HCT116 (cell line): ENCODE measurements at regions not wholly inside any gene's neighbourhood (a gene's known extent, or its start where the extent isn't known, plus 50 kb on each side); places are given as distances from the start of the nearest gene placed in this dataset.

Source experiments
- ATAC-seq: fragments of 200-7000 bp; cut with Tn5 transposase; 2 replicates; pipeline ENCODE4 v1.9.1; 2020; ENCODE audit warnings: mild to moderate bottlenecking, moderate library complexity
- BruUV-seq: library from RNA; stranded (reverse); fragments of 400-500 nt; replicated peaks from 2 replicates; lab custom pipeline; 2021; lab: Mats Ljungman, UMichigan
- CTCF ChIA-PET: fragments of 300-600 bp; sonication (Branson Sonifier 250); formaldehyde crosslinking; loops from one replicate; lab custom pipeline; 2021; ENCODE audit warnings: antibody characterized with exemption; lab: Charles Lee
- POLR2A ChIA-PET: fragments of 300-600, 350-600 bp; sonication (Branson Sonifier 250); formaldehyde crosslinking; loops from one replicate; lab custom pipeline; 2021; ENCODE audit warnings: antibody characterized with exemption; lab: Charles Lee
- RAD21 ChIA-PET, 2 experiments: fragments of 300-600 bp; sonication (Branson Sonifier 250); formaldehyde crosslinking; loops; one replicate each; lab custom pipeline; 2023; ENCODE audit warnings: low total read pairs in 2 of 2; ENCODE audit not compliant: uncharacterized antibody in 2 of 2, unreplicated experiment in 2 of 2, low non-redundant PET in 1 of 2; lab: Charles Lee
- DNase-seq: peaks from one replicate; pipeline ENCODE4 v3.0.0-alpha.2; 2010; ENCODE audit warnings: low read depth, low spot score
- H2AFZ ChIP-seq: fragments of 200-600 bp; shearing (Covaris generic), sonication (generic); 2 replicates; pipeline ENCODE4 v1.6.1; 2017; ENCODE audit warnings: low read depth, mixed run types, mixed read lengths, antibody characterized with exemption, low read length; ENCODE audit not compliant: poor library complexity, severe bottlenecking
- H3K27ac ChIP-seq: 2 replicates; pipeline ENCODE4 v1.5.1; 2012; ENCODE audit warnings: low read depth, low read length
- H3K27me3 ChIP-seq: fragments of 200-600 bp; sonication (generic); 2 replicates; pipeline ENCODE4 v1.6.1; 2016; ENCODE audit warnings: mixed run types, low read length, mixed read lengths; ENCODE audit not compliant: insufficient read depth
- H3K36me3 ChIP-seq, 2 experiments: fragments of 200-500 bp in 1 of 2; fragments of 200-600 bp in 1 of 2; sonication (Bioruptor generic) in 1 of 2; sonication (generic) in 1 of 2; 2 replicates each; pipeline versions ENCODE4 v1.5.1 to v1.6.1; 2014 to 2016; ENCODE audit warnings: low read length in 2 of 2, inconsistent platforms in 1 of 2, mixed read lengths in 1 of 2, mixed run types in 1 of 2; ENCODE audit not compliant: insufficient read depth in 2 of 2, control insufficient read depth in 1 of 2
- H3K4me1 ChIP-seq, 2 experiments: fragments of 200-600 bp in 1 of 2; sonication (generic) in 1 of 2; 2 replicates each; pipeline versions ENCODE4 v1.5.1 to v1.6.1; 2012 to 2017; ENCODE audit warnings: low read length in 2 of 2, inconsistent platforms in 1 of 2, mild to moderate bottlenecking in 1 of 2, mixed read lengths in 1 of 2, mixed run types in 1 of 2, moderate library complexity in 1 of 2; ENCODE audit not compliant: insufficient read depth in 2 of 2, control insufficient read depth in 1 of 2
- H3K4me2 ChIP-seq: fragments of 200-600 bp; sonication (generic); 2 replicates; pipeline ENCODE4 v1.6.1; 2017; ENCODE audit warnings: mixed run types, low read length, mixed read lengths
- H3K4me3 ChIP-seq, 2 experiments: fragments of 200-600 bp in 1 of 2; sonication (generic) in 1 of 2; replicated peaks in 1 of 2; 2 replicates each; pipeline ENCODE4 v1.5.1; 2011 to 2016; ENCODE audit warnings: low read length in 2 of 2, control low read depth in 1 of 2, low read depth in 1 of 2, mild to moderate bottlenecking in 1 of 2, mixed read lengths in 1 of 2, mixed run types in 1 of 2
- H3K79me2 ChIP-seq: fragments of 200-600 bp; sonication (generic); 2 replicates; pipeline ENCODE4 v1.6.1; 2017; ENCODE audit warnings: mild to moderate bottlenecking, mixed run types, low read length, moderate library complexity, mixed read lengths; ENCODE audit not compliant: insufficient read depth
- H3K9ac ChIP-seq: fragments of 200-600 bp; sonication (generic); 2 replicates; pipeline ENCODE4 v1.6.1; 2016; ENCODE audit warnings: low read length, mixed read lengths
- H3K9me2 ChIP-seq: fragments of 200-600 bp; sonication (generic), shearing (Covaris generic); 2 replicates; pipeline ENCODE4 v1.6.1; 2017; ENCODE audit warnings: mixed run types, mild to moderate bottlenecking, moderate library complexity; ENCODE audit not compliant: insufficient read depth
- H3K9me3 ChIP-seq, 2 experiments: fragments of 200-500 bp in 1 of 2; fragments of 200-600 bp in 1 of 2; sonication (Bioruptor generic) in 1 of 2; sonication (generic) in 1 of 2; 2 replicates each; pipeline ENCODE4 v1.6.1; 2014 to 2017; ENCODE audit warnings: low read length in 2 of 2, mixed read lengths in 2 of 2, inconsistent platforms in 1 of 2, low read depth in 1 of 2, mild to moderate bottlenecking in 1 of 2, mixed run types in 1 of 2, moderate library complexity in 1 of 2; ENCODE audit not compliant: control insufficient read depth in 1 of 2, insufficient read depth in 1 of 2
- H4K20me1 ChIP-seq: fragments of 200-600 bp; sonication (generic), shearing (Covaris generic); 2 replicates; pipeline ENCODE4 v1.6.1; 2017; ENCODE audit warnings: mixed run types, mild to moderate bottlenecking, moderate library complexity; ENCODE audit not compliant: insufficient read depth
- CBX3 ChIP-seq: IDR thresholded peaks from 2 replicates; pipeline ENCODE4 v1.6.1; 2012; ENCODE audit warnings: low read depth
- CEBPB ChIP-seq: IDR thresholded peaks from 2 replicates; pipeline ENCODE4 v1.6.1; 2012; ENCODE audit warnings: low read depth
- EGR1 ChIP-seq: IDR thresholded peaks from 2 replicates; pipeline ENCODE4 v1.6.1; 2012; ENCODE audit warnings: low read depth
- ELF1 ChIP-seq: IDR thresholded peaks from 2 replicates; pipeline ENCODE4 v1.6.1; 2012; ENCODE audit warnings: low read depth, borderline replicate concordance
- EZH2 ChIP-seq: fragments of 200-600 bp; sonication (generic); IDR thresholded peaks from 2 replicates; pipeline ENCODE4 v1.6.1; 2017; ENCODE audit warnings: antibody characterized with exemption, mixed run types
- EZH2phosphoT487 ChIP-seq: fragments of 200-600 bp; IDR thresholded peaks from 2 replicates; pipeline ENCODE4 v1.6.1; 2018; ENCODE audit warnings: antibody characterized with exemption, borderline replicate concordance
- FOSL1 ChIP-seq: IDR thresholded peaks from 2 replicates; pipeline ENCODE4 v1.6.1; 2012; ENCODE audit warnings: low read depth
- JUND ChIP-seq: IDR thresholded peaks from 2 replicates; pipeline ENCODE4 v1.6.1; 2012
- POLR2A ChIP-seq: IDR thresholded peaks from 2 replicates; pipeline ENCODE4 v1.7.0; 2011; ENCODE audit warnings: borderline replicate concordance; ENCODE audit not compliant: insufficient read depth, insufficient read length; ENCODE audit errors: extremely low read depth
- POLR2AphosphoS5 ChIP-seq: IDR thresholded peaks from 2 replicates; pipeline ENCODE4 v1.6.1; 2011; ENCODE audit warnings: mild to moderate bottlenecking, low read depth, low read length, moderate library complexity
- RAD21 ChIP-seq: IDR thresholded peaks from 2 replicates; pipeline ENCODE4 v1.6.1; 2012; ENCODE audit warnings: low read depth, mild to moderate bottlenecking
- SP1 ChIP-seq: IDR thresholded peaks from 2 replicates; pipeline ENCODE4 v1.6.1; 2012; ENCODE audit warnings: low read depth
- SRF ChIP-seq: IDR thresholded peaks from 2 replicates; pipeline ENCODE4 v1.6.1; 2012; ENCODE audit warnings: low read depth
- TCF7L2 ChIP-seq: IDR thresholded peaks from 2 replicates; pipeline ENCODE4 v1.7.0; 2011; ENCODE audit warnings: borderline replicate concordance, inconsistent platforms; ENCODE audit not compliant: insufficient read depth, insufficient read length; ENCODE audit errors: extremely low read depth
- ZNF274 ChIP-seq: fragments of 200-500 bp; sonication (Bioruptor generic); IDR thresholded peaks from 2 replicates; pipeline ENCODE4 v1.6.1; 2014; ENCODE audit warnings: mild to moderate bottlenecking, low read depth, low read length, inconsistent platforms
- intact Hi-C: fragments of 100-400 bp; cut with micrococcal nuclease; formaldehyde crosslinking; loops from 2 replicates; pipeline ENCODE4 v1.10.0; 2022
- TF ChIP-seq, protein P1 (sequence below): IDR thresholded peaks from 2 replicates; pipeline ENCODE4 v1.6.1; 2011; ENCODE audit warnings: mild to moderate bottlenecking, low read length, moderate library complexity; ENCODE audit not compliant: insufficient replicate concordance; ENCODE audit errors: extremely low read depth
- TF ChIP-seq, protein P2 (sequence below): IDR thresholded peaks from 2 replicates; pipeline ENCODE4 v1.6.1; 2012

DNA sequence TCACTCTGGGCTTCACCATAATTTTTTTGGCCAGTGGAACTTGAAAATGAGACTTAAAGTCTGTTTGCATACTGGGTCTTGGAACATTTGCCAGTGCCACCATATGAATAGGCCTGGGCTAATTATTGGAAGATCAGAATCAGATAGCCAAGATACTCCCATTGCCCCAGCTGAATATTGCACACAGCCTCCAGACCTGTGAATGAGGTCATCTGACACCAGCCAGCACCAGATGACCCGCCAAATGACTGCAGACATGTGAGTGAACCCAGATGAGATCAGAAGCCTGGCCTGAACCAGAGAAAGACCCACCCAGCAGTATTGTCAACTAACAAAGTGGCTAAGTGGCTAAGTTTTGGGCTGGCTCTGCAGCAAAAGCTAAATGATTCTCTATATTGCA lies 220.5 kb upstream of the MPDZ start:
- Histone ChIP-seq H3K9ac (no peak overlapping the region), H2AFZ (no peak overlapping the region), H3K36me3 (no peaks in the 10 kb centered on the region), H3K4me2 (no peak overlapping the region), H3K27ac (no peak overlapping the region), H3K4me1 (no peaks in the 10 kb centered on the region), H4K20me1 (no peaks in the 10 kb centered on the region; the same call in 1 of the 2 replicates), H3K9me2 (no peaks in the 10 kb centered on the region), H3K9me3 (no peaks in the 10 kb centered on the region; a peak in 1 of 4 replicates), H3K79me2 (no peaks in the 10 kb centered on the region), H3K27me3 (no peaks in the 10 kb centered on the region), H3K4me3 (no peak overlapping the region)
- ChIA-PET CTCF (no interaction called here), POLR2A (no interaction called here), RAD21 (no interaction called here)
- DNase-seq (no peak), ATAC-seq (no peak)
- intact Hi-C loops = no loop called here
- no TSS peak for BruUV-seq
- no peak for TF ChIP-seq SP1
- TF ChIP-seq FOSL1 = no peak
- TF ChIP-seq, protein P1, sequence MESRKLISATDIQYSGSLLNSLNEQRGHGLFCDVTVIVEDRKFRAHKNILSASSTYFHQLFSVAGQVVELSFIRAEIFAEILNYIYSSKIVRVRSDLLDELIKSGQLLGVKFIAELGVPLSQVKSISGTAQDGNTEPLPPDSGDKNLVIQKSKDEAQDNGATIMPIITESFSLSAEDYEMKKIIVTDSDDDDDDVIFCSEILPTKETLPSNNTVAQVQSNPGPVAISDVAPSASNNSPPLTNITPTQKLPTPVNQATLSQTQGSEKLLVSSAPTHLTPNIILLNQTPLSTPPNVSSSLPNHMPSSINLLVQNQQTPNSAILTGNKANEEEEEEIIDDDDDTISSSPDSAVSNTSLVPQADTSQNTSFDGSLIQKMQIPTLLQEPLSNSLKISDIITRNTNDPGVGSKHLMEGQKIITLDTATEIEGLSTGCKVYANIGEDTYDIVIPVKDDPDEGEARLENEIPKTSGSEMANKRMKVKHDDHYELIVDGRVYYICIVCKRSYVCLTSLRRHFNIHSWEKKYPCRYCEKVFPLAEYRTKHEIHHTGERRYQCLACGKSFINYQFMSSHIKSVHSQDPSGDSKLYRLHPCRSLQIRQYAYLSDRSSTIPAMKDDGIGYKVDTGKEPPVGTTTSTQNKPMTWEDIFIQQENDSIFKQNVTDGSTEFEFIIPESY = no peak
- TF ChIP-seq EZH2 = no peak
- no peak for TF ChIP-seq JUND
- no peak for TF ChIP-seq RAD21
- TF ChIP-seq TCF7L2 = no peak
- no peak for TF ChIP-seq EZH2phosphoT487
- TF ChIP-seq ZNF274 = no peak
- no peak for TF ChIP-seq EGR1
- TF ChIP-seq SRF = no peak
- TF ChIP-seq CBX3 = no peak
- no peak for TF ChIP-seq POLR2AphosphoS5
- TF ChIP-seq, protein P2, sequence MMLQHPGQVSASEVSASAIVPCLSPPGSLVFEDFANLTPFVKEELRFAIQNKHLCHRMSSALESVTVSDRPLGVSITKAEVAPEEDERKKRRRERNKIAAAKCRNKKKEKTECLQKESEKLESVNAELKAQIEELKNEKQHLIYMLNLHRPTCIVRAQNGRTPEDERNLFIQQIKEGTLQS = no peak
- TF ChIP-seq POLR2A = no peak
- TF ChIP-seq ELF1 = no peak
- no peak for TF ChIP-seq CEBPB
